NCI-H1417 treated with DMSO at 0.1 percent for 48 hours (cell line): ENCODE measurements at regions not wholly inside any gene's neighbourhood (a gene's known extent, or its start where the extent isn't known, plus 50 kb on each side); places are given as distances from the start of the nearest gene placed in this dataset.
"Not testable (repeated sequence)": the region's sequence is repeated elsewhere in the genome, so short reads cannot be mapped to it uniquely, and the experiment has no call there.

ENCODE experiments used
- DNase-seq: peaks from one replicate; lab custom pipeline; 2025; lab: John Stamatoyannopoulos, UW

- DNase-seq, result no peak
Observed at GRCh38 chr7:66539902-66540375, 88.7 kb upstream of the KCTD7 start.

- no peak for DNase-seq
Observed at GRCh38 chr7:66542049-66542448, 86.6 kb upstream of the KCTD7 start.

GRCh38 chr7:66542528-66543269 is 86.0 kb upstream of the KCTD7 start:
- DNase-seq, result no peak

DNA sequence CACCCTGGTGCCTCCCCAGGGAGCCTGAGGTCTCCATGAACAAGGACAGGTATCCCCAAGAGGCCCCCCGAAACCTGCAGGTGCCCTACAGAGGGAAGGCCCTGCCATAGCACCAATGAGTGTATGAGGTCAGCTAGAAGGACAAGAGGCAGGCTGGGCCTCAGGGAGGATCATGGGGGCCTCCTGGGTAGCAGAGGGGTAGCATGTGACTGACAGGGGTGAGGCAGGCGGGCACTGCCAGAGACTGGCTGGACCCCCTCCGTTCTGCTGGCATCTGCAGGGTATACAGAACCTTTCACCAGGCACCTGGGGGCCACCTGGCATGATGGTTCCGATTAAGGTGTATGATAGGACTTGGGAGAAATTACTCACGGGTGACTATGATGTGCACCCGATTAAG is 79.2 kb upstream of the KCTD7 start:
- no peak for DNase-seq

DNA sequence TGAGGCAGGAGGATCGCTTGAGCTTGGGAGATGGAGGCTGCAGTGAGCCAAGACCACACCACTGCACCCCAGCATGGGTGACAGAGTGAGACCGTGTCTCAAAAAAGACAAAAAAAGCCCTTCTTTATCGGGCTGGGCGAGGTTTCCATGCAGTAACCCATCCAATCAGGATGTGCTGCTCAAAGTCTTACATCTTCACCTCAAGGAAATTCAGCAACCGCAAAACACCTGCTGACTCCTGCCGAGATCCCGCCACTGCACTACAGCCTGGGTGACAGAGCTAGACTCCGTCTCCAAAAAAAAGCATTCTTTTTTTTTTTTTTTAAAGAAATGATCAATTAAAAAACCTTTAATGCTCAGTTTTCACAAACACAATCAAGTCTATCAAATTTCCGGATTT is 75.7 kb upstream of the KCTD7 start:
- no peak for DNase-seq

DNA sequence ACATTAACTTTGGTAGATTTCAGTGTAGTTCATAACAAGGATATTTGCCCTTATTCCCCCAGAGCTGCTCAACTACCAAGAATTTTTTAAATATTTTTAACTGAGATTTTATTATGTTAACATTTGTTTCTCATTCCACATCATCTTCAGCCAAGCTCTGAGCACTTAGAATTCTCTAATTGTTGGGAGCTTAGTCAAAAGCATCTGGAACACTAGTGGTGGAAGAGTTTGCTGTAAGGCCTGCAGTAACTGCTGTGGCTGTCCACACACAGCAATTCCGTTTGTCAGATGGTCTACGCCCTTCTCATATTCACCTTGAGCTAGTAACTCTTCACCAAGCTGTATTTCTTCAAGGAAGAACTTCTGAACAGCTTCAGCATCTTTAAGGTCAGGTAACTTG is 75.0 kb upstream of the KCTD7 start:
- not testable (repeated sequence) for DNase-seq

DNA sequence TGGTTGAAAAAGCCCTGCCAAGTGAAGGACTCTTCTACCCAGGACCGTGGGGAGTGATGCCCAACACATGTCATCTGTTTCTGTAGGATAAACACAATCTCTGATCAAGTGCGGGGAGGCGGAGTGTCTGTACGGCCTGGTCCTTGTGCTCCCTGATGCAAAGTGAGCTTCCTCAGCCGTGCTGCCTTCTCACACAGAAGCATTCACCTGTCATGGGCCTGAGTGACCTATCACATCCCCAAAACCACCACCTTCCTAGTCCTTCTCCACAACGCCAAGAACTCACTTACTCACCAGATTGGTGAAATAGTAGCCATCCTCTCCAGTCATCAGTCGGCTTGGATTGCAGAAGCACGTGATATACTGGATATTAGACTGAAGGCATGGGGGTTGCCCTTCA is 74.4 kb upstream of the KCTD7 start:
- not testable (repeated sequence) for DNase-seq

GRCh38 chr7:66554842-66555430 is 73.7 kb upstream of the KCTD7 start:
- DNase-seq, result not testable (repeated sequence)

- no peak for DNase-seq
Observed at GRCh38 chr7:66556177-66556548, 72.5 kb upstream of the KCTD7 start.

DNA sequence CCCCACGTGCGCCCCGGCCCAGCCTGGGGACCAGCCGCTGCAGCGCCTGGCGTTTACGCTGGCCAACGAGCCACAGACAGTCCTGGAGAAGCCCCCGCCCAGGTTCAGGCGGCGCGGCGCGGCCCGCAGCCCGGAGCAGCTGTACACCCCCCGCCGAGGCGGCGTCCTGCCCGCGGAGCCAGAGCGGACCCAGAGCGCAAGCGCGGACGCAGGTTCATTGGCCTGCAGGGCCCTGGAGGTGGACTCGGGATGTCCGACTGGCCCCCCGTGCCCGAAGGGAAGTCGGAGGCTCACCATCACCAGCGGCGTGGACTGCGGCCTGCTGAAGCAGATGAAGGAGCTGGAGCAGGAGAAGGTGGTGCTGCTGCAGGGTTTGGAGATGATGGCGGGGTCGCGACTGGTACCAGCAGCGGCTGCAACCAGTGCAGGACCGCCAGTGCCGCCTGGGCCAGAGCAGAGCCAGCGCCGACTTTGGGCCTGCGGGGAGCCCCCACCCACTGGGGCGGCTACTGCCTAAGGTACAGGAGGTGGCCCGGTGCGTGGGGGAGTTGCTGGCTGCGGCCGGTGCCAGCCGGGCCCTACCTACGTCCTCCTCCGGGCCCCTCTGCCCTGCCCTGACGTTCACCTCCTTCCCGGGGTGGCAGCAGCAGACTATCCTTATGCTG is 72.0 kb upstream of the KCTD7 start:
- DNase-seq, result no peak

- DNase-seq, result no peak
Observed at GRCh38 chr7:66557214-66558200, 71.2 kb upstream of the KCTD7 start.

GRCh38 chr7:66558201-66558641 is 70.5 kb upstream of the KCTD7 start:
- no peak for DNase-seq

DNA sequence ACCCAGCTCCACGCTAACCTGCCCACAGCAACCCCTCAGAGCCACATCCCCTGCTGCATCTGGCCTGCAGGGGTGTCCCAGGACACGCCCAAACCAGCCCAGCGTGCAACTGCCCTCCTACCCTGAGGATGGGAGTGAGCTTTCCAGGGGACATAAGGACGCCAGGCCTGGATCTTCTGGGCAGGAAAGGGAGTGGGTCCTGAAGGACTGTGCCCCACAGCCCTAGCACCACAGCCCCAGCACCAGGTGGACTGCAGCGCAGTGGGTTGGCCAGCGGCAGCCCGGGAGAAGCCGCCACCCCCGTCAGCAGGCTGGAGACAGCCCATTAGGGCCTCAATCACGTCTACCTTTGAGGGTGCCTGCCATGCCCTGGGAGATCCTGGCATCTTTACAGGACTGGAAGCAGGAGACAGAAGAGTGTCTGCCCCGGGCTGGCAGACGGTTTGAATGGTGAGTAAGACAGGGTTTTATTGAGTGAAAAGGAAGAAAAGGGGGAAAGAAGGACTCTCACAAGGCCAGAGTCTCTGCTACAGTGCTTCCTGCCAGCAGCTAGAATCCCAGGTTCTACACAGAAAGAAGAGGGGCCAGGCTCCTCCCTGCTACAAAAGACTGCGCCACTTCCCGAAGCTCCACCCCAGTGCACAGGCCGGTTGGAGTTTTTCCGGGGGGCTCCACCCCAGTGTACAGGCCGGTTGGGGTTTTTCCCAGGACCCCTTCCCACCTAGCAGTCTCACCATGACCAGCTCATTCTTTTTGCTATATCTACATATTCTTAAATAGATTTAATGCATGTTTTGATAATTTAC is 69.8 kb upstream of the KCTD7 start:
- no peak for DNase-seq

- DNase-seq, result no peak
Observed at GRCh38 chr7:66564045-66564444, 64.6 kb upstream of the KCTD7 start.

GRCh38 chr7:66570179-66570578 is 58.5 kb upstream of the KCTD7 start:
- DNase-seq, result not testable (repeated sequence)

- no peak for DNase-seq
Observed at GRCh38 chr7:66571568-66571967, 57.1 kb upstream of the KCTD7 start.

DNA sequence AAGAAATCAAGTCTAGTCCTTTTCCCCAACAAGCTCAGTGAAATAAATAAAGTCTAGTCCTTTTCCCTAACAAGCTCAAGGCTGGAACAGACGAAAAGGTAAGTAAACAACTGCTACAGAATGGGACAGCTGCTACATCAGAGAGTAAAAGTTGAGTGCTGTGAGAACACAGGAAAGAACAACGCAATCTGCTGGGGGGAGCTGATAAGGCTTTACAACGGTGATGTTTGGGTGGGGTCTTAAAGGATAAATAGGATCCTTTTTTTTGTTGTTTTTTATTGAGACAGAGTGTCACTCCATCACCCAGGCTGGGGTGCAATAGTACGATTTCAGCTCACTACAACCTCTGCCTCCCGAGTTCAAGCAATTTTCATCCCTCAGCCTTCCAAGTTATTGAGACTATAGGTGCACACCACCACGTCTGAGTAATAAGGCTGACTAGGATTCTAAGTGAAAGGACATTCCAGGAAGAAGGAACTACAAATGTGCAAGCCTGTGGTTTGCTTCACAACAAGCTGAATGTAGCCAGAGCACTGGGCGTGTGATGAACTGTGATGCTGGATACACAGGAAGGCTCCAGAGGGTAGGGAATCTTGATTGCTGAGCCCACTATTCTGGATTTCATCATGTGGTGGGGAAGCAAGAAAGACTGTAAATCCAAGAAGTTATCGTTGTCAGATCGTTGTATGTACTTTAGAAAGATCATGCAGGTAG is 54.7 kb upstream of the KCTD7 start:
- DNase-seq, result not testable (repeated sequence)

DNA sequence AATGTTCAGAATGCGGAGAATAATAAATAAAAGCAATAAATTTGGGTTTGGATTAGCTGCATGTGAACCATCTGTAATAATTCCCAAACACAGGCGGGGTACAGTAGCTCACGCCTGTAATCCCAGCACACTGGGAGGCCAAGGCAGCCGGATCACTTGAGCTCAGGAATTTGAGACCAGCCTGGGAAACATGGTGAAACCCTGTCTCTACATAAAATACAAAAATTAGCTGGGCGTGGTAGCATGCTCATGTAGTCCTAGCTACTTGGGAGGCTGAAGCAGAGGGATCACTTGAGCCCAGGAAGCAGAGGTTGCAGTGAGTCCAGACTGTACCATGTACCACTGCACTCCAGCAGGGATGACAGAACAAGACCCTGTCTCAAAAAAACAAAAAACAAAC is 53.9 kb upstream of the KCTD7 start:
- not testable (repeated sequence) for DNase-seq

GRCh38 chr7:66575398-66575797 is 53.3 kb upstream of the KCTD7 start:
- DNase-seq, result no peak

DNA sequence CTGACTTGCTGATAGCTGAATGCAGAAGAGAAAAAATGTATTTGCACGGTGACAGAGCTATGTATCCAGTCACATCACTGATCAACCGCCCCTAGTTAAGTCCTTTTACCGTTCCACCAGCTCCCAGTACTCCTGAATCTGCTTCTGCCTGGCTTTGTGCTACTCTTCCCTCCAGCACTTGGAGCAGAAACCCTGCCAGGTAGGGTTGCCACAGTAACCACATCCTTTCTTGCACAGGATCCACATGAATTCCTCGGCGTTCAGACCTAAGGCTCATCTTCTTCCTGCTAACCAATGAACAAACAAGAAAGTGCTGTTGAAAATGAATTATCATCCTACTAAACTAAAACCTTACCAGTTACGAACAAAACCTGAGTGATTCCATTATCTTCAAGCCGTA is 52.0 kb upstream of the KCTD7 start:
- DNase-seq, result no peak
